SK-N-SH (cell line): ENCODE measurements at regions not wholly inside any gene's neighbourhood (a gene's known extent, or its start where the extent isn't known, plus 50 kb on each side); places are given as distances from the start of the nearest gene placed in this dataset.

Source experiments
- CTCF ChIA-PET: fragments of 300-600, 350-600 bp; formaldehyde crosslinking; extraction: SDS; loops from one replicate; lab custom pipeline; 2021; lab: Yijun Ruan, JAX
- POLR2A ChIA-PET: fragments of 350-600 bp; sonication (Branson Sonifier 250); formaldehyde crosslinking; extraction: SDS; loops from one replicate; lab custom pipeline; 2020; ENCODE audit warnings: antibody characterized with exemption, inconsistent platforms; lab: Yijun Ruan, JAX
- DNase-seq: peaks from one replicate; pipeline ENCODE4 v3.0.0; 2012
- H2AFZ ChIP-seq: fragments of 200-600 bp; sonication (generic); 2 replicates; pipeline ENCODE4 v1.8.1; 2016; ENCODE audit warnings: antibody characterized with exemption, mild to moderate bottlenecking, low read depth
- H3F3A ChIP-seq: fragments of 200-600 bp; sonication (generic); replicated peaks from 2 replicates; pipeline ENCODE3; 2016; ENCODE audit warnings: antibody characterized with exemption, mild to moderate bottlenecking; ENCODE audit not compliant: insufficient read depth
- H3K27ac ChIP-seq, 2 experiments: fragments of 200-500 bp in 1 of 2; fragments of 200-600 bp in 1 of 2; sonication (Bioruptor generic) in 1 of 2; sonication (generic), shearing (Covaris generic) in 1 of 2; 2 replicates each; pipeline versions ENCODE4 v1.5.1 to v1.6.1; 2014 to 2016; ENCODE audit warnings: low read depth in 2 of 2, inconsistent platforms in 1 of 2, low read length in 1 of 2, mild to moderate bottlenecking in 1 of 2, mixed read lengths in 1 of 2
- H3K27me3 ChIP-seq: fragments of 200-600 bp; sonication (generic), shearing (Covaris generic); 2 replicates; pipeline ENCODE4 v1.6.1; 2016; ENCODE audit warnings: mixed run types; ENCODE audit not compliant: insufficient read depth
- H3K36me3 ChIP-seq, 2 experiments: fragments of 200-500 bp in 1 of 2; fragments of 200-600 bp in 1 of 2; sonication (Bioruptor generic) in 1 of 2; sonication (generic) in 1 of 2; replicated peaks in 1 of 2; 2 replicates each; pipeline versions ENCODE3 to v1.5.1; 2014 to 2016; ENCODE audit warnings: low read length in 1 of 2, mild to moderate bottlenecking in 1 of 2; ENCODE audit not compliant: insufficient read depth in 2 of 2, control insufficient read depth in 1 of 2
- H3K4me1 ChIP-seq, 2 experiments: fragments of 200-500 bp in 1 of 2; fragments of 200-600 bp in 1 of 2; sonication (Bioruptor generic) in 1 of 2; sonication (generic), shearing (Covaris generic) in 1 of 2; 2 replicates each; pipeline versions ENCODE4 v1.5.1 to v1.6.1; 2014 to 2016; ENCODE audit warnings: low read depth in 1 of 2, low read length in 1 of 2, mixed run types in 1 of 2; ENCODE audit not compliant: insufficient read depth in 2 of 2, control insufficient read depth in 1 of 2
- H3K4me2 ChIP-seq: fragments of 200-600 bp; sonication (generic), shearing (Covaris generic); 2 replicates; pipeline ENCODE4 v1.6.1; 2017; ENCODE audit warnings: mixed run types
- H3K4me3 ChIP-seq, 2 experiments: fragments of 200-500 bp in 1 of 2; fragments of 200-600 bp in 1 of 2; sonication (Bioruptor generic) in 1 of 2; sonication (generic), shearing (Covaris generic) in 1 of 2; 2 replicates each; pipeline versions ENCODE4 v1.5.1 to v1.8.1; 2014 to 2016; ENCODE audit warnings: low read depth in 2 of 2, inconsistent platforms in 1 of 2, low read length in 1 of 2, mild to moderate bottlenecking in 1 of 2, mixed read lengths in 1 of 2, moderate library complexity in 1 of 2
- H3K79me2 ChIP-seq: fragments of 200-600 bp; sonication (generic); 2 replicates; pipeline ENCODE4 v1.8.1; 2017; ENCODE audit warnings: mild to moderate bottlenecking; ENCODE audit not compliant: insufficient read depth
- H3K9ac ChIP-seq: fragments of 200-600 bp; sonication (generic); 2 replicates; pipeline ENCODE4 v1.6.1; 2017; ENCODE audit warnings: mixed run types
- H3K9me2 ChIP-seq: fragments of 200-600 bp; sonication (generic); 2 replicates; pipeline ENCODE4 v1.6.1; 2017; ENCODE audit warnings: mixed run types
- H3K9me3 ChIP-seq: fragments of 200-600 bp; sonication (generic); 2 replicates; pipeline ENCODE4 v1.6.1; 2017; ENCODE audit warnings: mixed run types, mild to moderate bottlenecking, moderate library complexity
- H4K20me1 ChIP-seq: fragments of 200-600 bp; sonication (generic); 2 replicates; pipeline ENCODE4 v1.6.1; 2017; ENCODE audit warnings: mild to moderate bottlenecking, mixed run types; ENCODE audit not compliant: insufficient read depth
- CTCF ChIP-seq: fragments of 200-600 bp; sonication (generic); IDR thresholded peaks from 2 replicates; pipeline ENCODE4 v1.6.1; 2017; ENCODE audit warnings: antibody characterized with exemption, mild to moderate bottlenecking, moderate library complexity
- ELF1 ChIP-seq: IDR thresholded peaks from 2 replicates; pipeline ENCODE4 v1.4.0; 2012
- EP300 ChIP-seq, 2 experiments: IDR thresholded peaks; 2 replicates each; pipeline versions ENCODE4 v1.4.0 to v1.6.1; 2012; ENCODE audit warnings: borderline replicate concordance in 1 of 2, low read depth in 1 of 2, low read length in 1 of 2
- FOSL2 ChIP-seq: IDR thresholded peaks from 2 replicates; pipeline ENCODE4 v1.4.0; 2012; ENCODE audit warnings: low read depth, mild to moderate bottlenecking, moderate library complexity, borderline replicate concordance
- FOXJ3 ChIP-seq: sonication (generic); formaldehyde crosslinking; IDR thresholded peaks from 2 replicates; pipeline ENCODE4 v1.5.1; 2020; ENCODE audit warnings: mild to moderate bottlenecking, missing genetic modification reagents
- FOXM1 ChIP-seq: IDR thresholded peaks from 2 replicates; pipeline ENCODE4 v1.4.0; 2012; ENCODE audit warnings: low read depth, mild to moderate bottlenecking
- GABPA ChIP-seq: IDR thresholded peaks from 2 replicates; pipeline ENCODE4 v1.4.0; 2012; ENCODE audit warnings: low read depth, mild to moderate bottlenecking
- IRF3 ChIP-seq: fragments of 150-350 bp; IDR thresholded peaks from 2 replicates; pipeline ENCODE4 v1.6.1; 2016; ENCODE audit warnings: mild to moderate bottlenecking, low read depth, low read length
- MAX ChIP-seq: IDR thresholded peaks from 2 replicates; pipeline ENCODE4 v1.4.0; 2012; ENCODE audit warnings: low read depth
- MEF2A ChIP-seq: IDR thresholded peaks from 2 replicates; pipeline ENCODE4 v1.4.0; 2012; ENCODE audit warnings: low read depth, borderline replicate concordance
- MXI1 ChIP-seq: IDR thresholded peaks from 2 replicates; pipeline ENCODE4 v1.6.1; 2012; ENCODE audit warnings: mild to moderate bottlenecking, low read depth, low read length, improper control_type of control experiment
- PBX3 ChIP-seq: IDR thresholded peaks from 2 replicates; pipeline ENCODE4; 2012
- RXRA ChIP-seq: IDR thresholded peaks from 2 replicates; pipeline ENCODE4 v1.4.0; 2012; ENCODE audit warnings: low read depth, mild to moderate bottlenecking, borderline replicate concordance
- SMC3 ChIP-seq: IDR thresholded peaks from 2 replicates; pipeline ENCODE4 v1.6.1; 2012; ENCODE audit warnings: low read depth, low read length, improper control_type of control experiment
- TEAD4 ChIP-seq: IDR thresholded peaks from 2 replicates; pipeline ENCODE4 v1.4.0; 2012; ENCODE audit warnings: mild to moderate bottlenecking, borderline replicate concordance; ENCODE audit not compliant: insufficient read depth
- WGBS: methylation state at CpG from one replicate; pipeline ENCODE4 v1.1.6; 2017; ENCODE audit warnings: low lambda C conversion rate; 5-methylcytosine and 5-hydroxymethylcytosine counted together
- small RNA-seq, 7 experiments: library from RNA; depleted of rRNA; stranded (forward); fragments of <200 nt; gene quantifications; one replicate each; pipeline ENCODE3, GENCODE V24; 2012

- Histone ChIP-seq H3K36me3 (no peaks in the 10 kb centered on the region), H3K4me3 (no peak overlapping the region), H3K4me1 (peaks cover 11 to 29% of the 10 kb centered on the region in 2 experiments), H3K9me3 (no peaks in the 10 kb centered on the region), H3K4me2 (no peak overlapping the region), H2AFZ (no peak overlapping the region), H3F3A (peaks cover 3% of the 10 kb centered on the region), H3K27ac (no peak overlapping the region), H3K27me3 (no peaks in the 10 kb centered on the region), H3K9ac (no peak overlapping the region), H3K79me2 (no peaks in the 10 kb centered on the region), H3K9me2 (no peaks in the 10 kb centered on the region), H4K20me1 (no peaks in the 10 kb centered on the region)
- DNase-seq, result no peak
- POLR2A ChIA-PET, result no interaction called here
- no peak for TF ChIP-seq EP300 (IDR thresholded peaks at IDR 0.05; ENCODE audit: borderline replicate concordance in 1 of 2, low read depth in 1 of 2, low read length in 1 of 2)
- no peak for TF ChIP-seq MAX
- TF ChIP-seq IRF3, result no peak
- no peak for TF ChIP-seq GABPA
- TF ChIP-seq FOXM1, result no peak
- no peak for TF ChIP-seq TEAD4
- TF ChIP-seq ELF1, result no peak
- WGBS, result 85% methylated on average over 9 of the region's 12 CpGs
- CTCF ChIA-PET, result interaction anchor here (1.3 kb wide), 1 partner anchor 24 kb away, joined by 4 read pairs; no protein-coding TSS in a partner anchor
Measured at GRCh38 chr6:37550191-37550831, 50.6 kb upstream of the CCDC167 start.

GRCh38 chr6:37549558-37549957 lies 49.9 kb upstream of the CCDC167 start:
- 87% methylated on average over 9 of the region's 11 CpGs for WGBS
- H2AFZ ChIP-seq, result no peak overlapping the region
- no peaks in the 10 kb centered on the region for H3K9me2 ChIP-seq
- ChIA-PET CTCF (interaction anchor here (0.9 kb wide), 1 partner anchor 142 kb away, joined by 3 read pairs; no protein-coding TSS in a partner anchor), POLR2A (no interaction called here)
- no peaks in the 10 kb centered on the region for H3K9me3 ChIP-seq
- H3K9ac ChIP-seq, result no peak overlapping the region
- H3K27ac ChIP-seq, result no peak overlapping the region
- no peaks in the 10 kb centered on the region for H3K79me2 ChIP-seq
- no peak for DNase-seq
- H3K36me3 ChIP-seq, result no peaks in the 10 kb centered on the region
- H3F3A ChIP-seq, result peaks cover 3% of the 10 kb centered on the region
- TF ChIP-seq ELF1 (no peak), PBX3 (no peak), FOXJ3 (no peak), SMC3 (no peak), FOSL2 (no peak), RXRA (no peak), MEF2A (no peak), MXI1 (no peak), CTCF (no peak)
- TF ChIP-seq, all 33 proteins: peak for 0
- no peaks in the 10 kb centered on the region for H3K27me3 ChIP-seq
- peaks cover 11 to 21% of the 10 kb centered on the region in 2 experiments for H3K4me1 ChIP-seq
- no peaks in the 10 kb centered on the region for H4K20me1 ChIP-seq
- H3K4me3 ChIP-seq, result no peak overlapping the region
- H3K4me2 ChIP-seq, result no peak overlapping the region

Small RNA genes lying in the stretch of these regions (small RNA-seq; reads per million reads assigned to genes)
- gene MIR4462, result 0 reads per million in 7 experiments
